HG02970 (cell line): ENCODE measurements at regions not wholly inside any gene's neighbourhood (a gene's known extent, or its start where the extent isn't known, plus 50 kb on each side); places are given as distances from the start of the nearest gene placed in this dataset.

Source experiments
- ATAC-seq: cut with Tn5 transposase; IDR thresholded peaks from one replicate; pipeline ENCODE4 v1.9.1; 2021; ENCODE audit warnings: mild to moderate bottlenecking, moderate library complexity, moderate number of reproducible peaks; ENCODE audit not compliant: unreplicated experiment, low FRiP score

- peak; percentile 98 for ATAC-seq
These were observed 221.6 kb downstream of the NR4A2 start for GRCh38 chr2:156110890-156111289.

DNA sequence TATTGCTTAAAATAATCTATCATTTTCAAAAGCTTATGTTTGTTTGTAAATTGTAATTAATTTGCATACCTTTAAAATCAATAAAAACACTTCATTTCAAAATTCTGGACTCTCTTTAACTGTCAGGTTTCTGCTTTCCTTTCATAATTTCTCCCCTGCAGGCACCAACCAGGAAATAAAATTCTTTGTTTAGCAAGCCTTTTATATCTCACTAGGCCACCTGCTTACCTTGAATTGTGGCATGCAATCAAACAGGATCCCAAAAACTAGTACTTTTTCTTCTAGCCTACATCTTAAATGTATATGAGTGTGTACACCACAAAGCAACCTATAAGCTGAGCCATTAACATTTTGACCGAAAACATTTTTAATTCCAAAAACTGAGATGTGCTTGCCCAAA lies 233.1 kb downstream of the NR4A2 start:
- no peak for ATAC-seq

DNA sequence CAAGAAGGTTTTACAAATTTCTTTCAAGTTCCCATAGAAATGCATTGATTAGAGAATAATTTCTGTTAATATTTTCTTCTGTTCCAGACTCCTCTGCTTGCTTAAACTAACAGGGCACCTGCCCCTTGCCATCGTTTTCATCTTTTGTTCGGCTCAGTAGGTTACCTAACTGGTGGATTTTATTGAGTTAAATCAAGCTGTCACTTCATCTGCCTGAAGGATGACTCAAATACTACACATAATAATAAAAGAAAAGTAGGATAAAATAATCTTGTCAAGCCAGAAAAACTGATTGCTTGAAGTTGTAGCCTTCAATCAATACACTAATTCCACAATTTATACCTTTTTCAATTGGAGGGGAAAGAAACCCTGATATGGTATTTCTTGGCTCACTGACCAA lies 234.0 kb downstream of the NR4A2 start:
- no peak for ATAC-seq

DNA sequence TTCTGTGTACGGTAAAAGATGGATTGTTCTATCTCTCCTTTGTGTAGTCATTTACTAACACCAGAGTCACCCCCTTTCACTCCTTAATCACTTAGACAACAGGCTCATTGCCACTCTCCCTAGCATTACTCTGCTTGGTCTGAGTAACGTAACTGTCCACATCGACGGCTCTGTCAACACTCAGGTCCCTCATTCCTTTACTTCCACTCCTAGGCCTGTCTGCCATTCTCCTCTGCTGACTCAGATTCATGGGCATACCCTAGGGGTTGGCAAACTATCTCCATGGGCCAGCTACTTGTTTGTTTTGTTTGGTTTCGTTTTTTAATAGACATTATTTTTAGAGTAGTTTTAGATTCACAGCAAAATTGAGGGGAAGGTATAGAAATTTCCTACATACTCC lies 243.9 kb downstream of the NR4A2 start:
- ATAC-seq = no peak

GRCh38 chr2:156087875-156088274 lies 244.6 kb downstream of the NR4A2 start:
- ATAC-seq = no peak

DNA sequence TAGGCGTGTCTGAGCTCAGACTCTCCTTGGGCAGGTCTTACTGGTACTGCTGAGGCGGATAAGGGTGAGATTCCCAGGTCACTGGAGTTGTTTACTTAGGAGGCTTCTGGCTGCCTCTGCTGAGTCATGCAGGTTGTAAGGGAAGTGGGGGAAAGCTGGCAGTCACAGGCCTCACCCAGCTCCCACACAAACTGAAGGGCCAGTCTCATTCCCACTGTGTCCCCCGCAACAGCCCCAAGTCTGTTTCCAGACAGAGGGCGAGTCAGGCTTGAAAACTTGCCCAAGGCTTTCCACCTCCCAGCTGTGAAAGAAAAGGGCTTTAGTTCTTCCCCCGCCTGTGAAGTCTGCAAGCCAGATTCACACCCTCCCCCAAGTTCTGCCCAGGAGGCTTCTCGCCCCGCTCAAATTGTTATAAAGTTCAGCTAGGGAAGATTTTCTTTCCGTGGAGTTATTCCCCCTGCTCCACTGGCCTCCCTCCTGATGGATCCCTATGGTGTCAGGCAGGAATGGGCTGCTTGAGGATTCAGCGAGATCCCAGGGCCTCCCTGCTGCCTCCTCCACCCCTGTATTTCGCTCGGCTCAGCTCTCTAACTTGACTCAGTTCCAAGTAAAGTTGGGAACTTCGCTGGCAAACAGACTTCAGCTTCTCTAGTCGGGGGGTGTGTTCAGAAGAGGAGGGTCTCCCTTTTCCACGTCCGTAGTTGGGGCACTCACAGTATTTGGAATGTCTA lies 248.6 kb downstream of the NR4A2 start:
- no peak for ATAC-seq

- no peak for ATAC-seq
These were observed 252.7 kb downstream of the NR4A2 start for GRCh38 chr2:156079845-156080244.

- ATAC-seq = no peak
These were observed 255.3 kb downstream of the NR4A2 start for GRCh38 chr2:156077041-156077742.

DNA sequence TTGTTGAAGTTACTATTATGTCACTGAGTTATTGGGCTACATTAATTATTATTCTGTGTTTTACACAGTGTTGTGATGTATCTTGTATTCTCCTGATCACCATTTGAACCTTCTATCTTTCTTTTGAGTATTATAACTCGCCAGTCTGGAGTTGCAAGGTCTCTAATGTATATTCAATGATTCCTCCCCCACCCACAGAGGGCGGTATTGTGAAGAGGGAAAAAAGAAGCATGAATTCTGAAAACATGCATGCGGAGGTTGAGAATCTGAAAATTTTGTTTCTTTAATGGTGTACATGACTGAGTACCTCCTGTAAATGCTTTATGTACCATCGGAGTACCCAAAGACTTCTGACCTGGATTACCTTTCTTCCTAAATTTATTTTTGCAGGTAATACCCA lies 266.6 kb downstream of the NR4A2 start:
- ATAC-seq = no peak

- ATAC-seq = no peak
These were observed 268.0 kb downstream of the NR4A2 start for GRCh38 chr2:156064540-156064939.

DNA sequence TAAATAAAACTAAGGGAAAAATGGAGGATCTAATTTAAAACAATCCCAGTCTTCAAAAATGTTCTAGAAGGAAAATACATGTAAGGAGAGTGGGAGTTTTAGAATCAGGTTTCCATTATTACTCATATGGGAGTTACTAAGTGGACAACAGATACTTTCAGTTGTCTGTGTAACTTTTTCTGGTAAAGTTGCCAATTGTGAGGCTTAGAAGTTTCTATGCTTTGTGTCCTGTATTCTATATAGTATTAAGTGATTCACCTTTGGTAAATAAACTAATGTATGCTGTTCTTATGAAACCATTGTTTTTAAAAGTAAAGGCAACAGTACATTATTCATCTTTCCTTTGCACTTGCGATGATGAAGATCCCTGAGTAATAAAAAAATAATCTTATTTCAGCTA lies 274.9 kb downstream of the NR4A2 start:
- ATAC-seq = no peak

GRCh38 chr2:156054983-156055382 lies 277.5 kb downstream of the NR4A2 start:
- ATAC-seq = no peak

- ATAC-seq = no peak
These were observed 285.6 kb downstream of the NR4A2 start for GRCh38 chr2:156046900-156047299.

- no peak for ATAC-seq
These were observed 289.6 kb downstream of the NR4A2 start for GRCh38 chr2:156042895-156043294.

- ATAC-seq = no peak
These were observed 294.5 kb downstream of the NR4A2 start for GRCh38 chr2:156038021-156038420.

- no peak for ATAC-seq
These were observed 295.0 kb downstream of the NR4A2 start for GRCh38 chr2:156037482-156037881.

- no peak for ATAC-seq
These were observed 301.4 kb downstream of the NR4A2 start for GRCh38 chr2:156031121-156031520.

DNA sequence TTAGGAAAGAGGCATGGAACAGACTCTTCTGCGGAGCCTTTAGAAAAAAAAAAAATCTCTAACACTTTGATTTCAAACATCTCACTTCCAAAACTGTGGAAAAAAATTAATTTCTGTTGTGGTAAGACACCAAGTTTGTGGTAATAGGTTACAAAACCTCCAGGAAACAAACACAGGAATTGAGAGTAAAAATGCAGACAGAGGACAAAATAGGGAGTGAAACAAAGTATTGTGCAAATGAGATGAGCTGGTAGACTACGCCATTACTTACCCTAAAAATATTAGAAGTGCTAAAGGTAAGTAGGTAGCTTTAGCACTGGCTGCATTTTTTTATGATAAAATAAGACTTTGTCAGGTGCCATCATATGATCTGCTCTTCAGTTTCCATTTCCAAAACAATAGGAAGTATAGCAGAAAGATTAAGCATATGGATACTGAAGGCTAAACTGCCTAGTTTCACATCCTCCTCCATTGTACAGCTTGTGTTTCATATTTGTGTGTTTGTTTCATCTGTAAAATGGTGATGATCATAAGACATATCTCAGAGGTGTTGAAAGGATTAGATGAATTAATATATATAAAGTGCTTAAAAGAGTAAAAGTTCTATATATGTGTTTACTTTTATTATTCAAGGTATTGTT lies 309.2 kb downstream of the NR4A2 start:
- ATAC-seq = no peak

DNA sequence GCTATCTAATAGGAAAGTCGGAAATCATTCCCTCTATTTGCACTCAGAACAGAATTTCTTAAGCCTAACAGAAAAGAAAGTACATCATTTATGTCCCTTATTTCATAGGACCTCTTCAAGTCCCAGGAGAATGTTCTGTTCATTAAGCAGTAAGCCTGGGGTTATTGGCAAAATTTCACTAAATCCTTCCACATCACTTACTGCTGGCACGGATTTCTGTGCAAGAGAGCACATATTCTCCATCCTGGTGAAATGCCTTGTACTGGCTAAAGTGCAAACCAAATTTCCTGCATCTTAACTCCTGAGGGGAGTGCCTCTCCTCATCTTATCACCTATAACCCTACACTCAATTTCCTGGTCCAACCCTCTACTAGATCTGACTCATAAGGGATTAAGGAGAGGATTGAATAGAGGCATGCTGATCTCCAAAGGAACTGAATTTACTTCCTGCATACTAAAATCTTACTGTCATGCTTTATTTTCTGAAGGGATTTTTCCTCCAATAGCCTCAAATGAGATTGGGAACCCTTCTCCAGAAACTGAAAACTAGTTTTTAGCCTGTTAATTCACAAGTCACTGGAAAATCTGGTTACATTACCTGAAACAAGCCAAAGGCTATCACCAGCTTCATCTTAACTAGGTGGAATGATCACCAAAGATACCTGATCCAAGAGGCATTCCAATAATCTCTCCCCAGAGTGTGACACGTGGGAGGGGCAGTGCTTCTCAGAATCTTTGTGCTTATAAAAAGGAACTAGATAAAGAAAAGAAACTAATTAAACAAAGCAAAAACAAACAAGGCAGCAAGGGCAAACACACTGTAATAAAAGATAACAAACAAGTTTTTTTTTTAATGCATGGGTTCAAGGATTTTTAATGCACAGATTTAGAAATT lies 311.1 kb downstream of the NR4A2 start:
- ATAC-seq = no peak

- no peak for ATAC-seq
These were observed 313.2 kb downstream of the NR4A2 start for GRCh38 chr2:156019341-156019740.
